IMR-90 (cell line): ENCODE measurements at regions not wholly inside any gene's neighbourhood (a gene's known extent, or its start where the extent isn't known, plus 50 kb on each side); places are given as distances from the start of the nearest gene placed in this dataset.

Experiments
- ATAC-seq: fragments of 200-7000 bp; cut with Tn5 transposase; 2 replicates; pipeline ENCODE4 v1.9.1; 2020; ENCODE audit warnings: low read depth, mild to moderate bottlenecking, moderate library complexity
- BruUV-seq: library from RNA; stranded (reverse); fragments of 400-500 nt; replicated peaks from 2 replicates; lab custom pipeline; 2021; lab: Mats Ljungman, UMichigan
- CTCF ChIA-PET: fragments of 300-600 bp; formaldehyde crosslinking; extraction: SDS; loops from one replicate; lab custom pipeline; 2021; ENCODE audit warnings: antibody characterized with exemption; lab: Yijun Ruan, JAX
- POLR2A ChIA-PET: fragments of 300-600 bp; sonication (Branson Sonifier 250); formaldehyde crosslinking; loops from one replicate; lab custom pipeline; 2022; ENCODE audit warnings: antibody characterized with exemption; ENCODE audit not compliant: unreplicated experiment; lab: Charles Lee
- DNase-seq: peaks from one replicate; pipeline ENCODE4 v3.0.0; 2013
- H2AFZ ChIP-seq: replicated peaks from 2 replicates; pipeline ENCODE3; 2013; ENCODE audit warnings: low read length, mild to moderate bottlenecking; ENCODE audit not compliant: poor library complexity
- H2AK5ac ChIP-seq: 2 replicates; pipeline ENCODE4 v1.6.1; 2013; ENCODE audit warnings: low read depth, low read length, inconsistent platforms
- H2AK9ac ChIP-seq: replicated peaks from 2 replicates; pipeline ENCODE3; 2013; ENCODE audit warnings: mild to moderate bottlenecking, low read depth, low read length, moderate library complexity; ENCODE audit not compliant: poor library complexity
- H2BK120ac ChIP-seq: 2 replicates; pipeline ENCODE4 v1.6.1; 2013; ENCODE audit warnings: low read depth, low read length, inconsistent platforms
- H2BK15ac ChIP-seq: 3 replicates; pipeline ENCODE4 v1.6.1; 2013; ENCODE audit warnings: low read depth, low read length, inconsistent platforms
- H2BK20ac ChIP-seq: 2 replicates; pipeline ENCODE4 v1.6.1; 2013; ENCODE audit warnings: low read depth, mild to moderate bottlenecking, inconsistent platforms, low read length, moderate library complexity
- H2BK5ac ChIP-seq: 2 replicates; pipeline ENCODE4 v1.6.1; 2013; ENCODE audit warnings: mild to moderate bottlenecking, low read depth, low read length, inconsistent platforms; ENCODE audit not compliant: poor library complexity, severe bottlenecking
- H3K14ac ChIP-seq: replicated peaks from 2 replicates; pipeline ENCODE4 v1.6.1; 2013; ENCODE audit warnings: low read depth, low read length, inconsistent platforms
- H3K18ac ChIP-seq: 2 replicates; pipeline ENCODE4 v1.6.1; 2013; ENCODE audit warnings: low read depth, low read length, control low read depth
- H3K23ac ChIP-seq: 2 replicates; pipeline ENCODE4 v1.6.1; 2013; ENCODE audit warnings: low read depth, low read length, inconsistent platforms
- H3K27ac ChIP-seq: 2 replicates; pipeline ENCODE4 v1.5.1; 2013; ENCODE audit warnings: mild to moderate bottlenecking, control low read depth, low read length; ENCODE audit not compliant: insufficient read depth
- H3K27me3 ChIP-seq: 2 replicates; pipeline ENCODE4 v1.6.1; 2013; ENCODE audit warnings: low read length; ENCODE audit not compliant: control insufficient read depth, insufficient read depth
- H3K36me3 ChIP-seq: 2 replicates; pipeline ENCODE4 v1.6.1; 2013; ENCODE audit warnings: low read length, mixed read lengths; ENCODE audit not compliant: control insufficient read depth, insufficient read depth
- H3K4ac ChIP-seq: 2 replicates; pipeline ENCODE4 v1.6.1; 2013; ENCODE audit warnings: low read depth, low read length, inconsistent platforms
- H3K4me1 ChIP-seq: 2 replicates; pipeline ENCODE4 v1.6.1; 2013; ENCODE audit warnings: low read length, mixed read lengths; ENCODE audit not compliant: control insufficient read depth, insufficient read depth
- H3K4me2 ChIP-seq: 2 replicates; pipeline ENCODE4 v1.6.1; 2013; ENCODE audit warnings: low read depth, mild to moderate bottlenecking, control low read depth, low read length, moderate library complexity
- H3K4me3 ChIP-seq: 2 replicates; pipeline ENCODE4 v1.5.1; 2013; ENCODE audit warnings: low read depth, mild to moderate bottlenecking, control low read depth, low read length, moderate library complexity; ENCODE audit not compliant: insufficient read depth
- H3K56ac ChIP-seq: 2 replicates; pipeline ENCODE4 v1.6.1; 2013; ENCODE audit warnings: low read length, inconsistent platforms; ENCODE audit not compliant: insufficient read depth; ENCODE audit errors: extremely low read depth
- H3K79me1 ChIP-seq, 2 experiments: 2 replicates each; pipeline ENCODE4 v1.6.1; 2013; ENCODE audit warnings: low read length in 2 of 2, inconsistent platforms in 1 of 2, low read depth in 1 of 2
- H3K9ac ChIP-seq: 2 replicates; pipeline ENCODE4 v1.6.1; 2013; ENCODE audit warnings: low read depth, low read length, control low read depth
- H3K9me1 ChIP-seq: 2 replicates; pipeline ENCODE4 v1.6.1; 2013; ENCODE audit warnings: low read length, inconsistent platforms; ENCODE audit not compliant: insufficient read depth
- H3K9me3 ChIP-seq: 2 replicates; pipeline ENCODE4 v1.6.1; 2013; ENCODE audit warnings: low read length; ENCODE audit not compliant: control insufficient read depth, insufficient read depth
- H4K20me1 ChIP-seq: 2 replicates; pipeline ENCODE4 v1.6.1; 2013; ENCODE audit warnings: low read length, inconsistent platforms; ENCODE audit not compliant: insufficient read depth
- H4K5ac ChIP-seq: 2 replicates; pipeline ENCODE4 v1.6.1; 2013; ENCODE audit warnings: mild to moderate bottlenecking, low read depth, low read length, control low read depth
- H4K8ac ChIP-seq, 2 experiments: 2 replicates each; pipeline ENCODE4 v1.6.1; 2013; ENCODE audit warnings: low read depth in 2 of 2, low read length in 2 of 2, control low read depth in 1 of 2, inconsistent platforms in 1 of 2
- H4K91ac ChIP-seq: 2 replicates; pipeline ENCODE4 v1.6.1; 2013; ENCODE audit warnings: low read depth, low read length, inconsistent platforms; ENCODE audit not compliant: insufficient read depth
- BHLHE40 ChIP-seq: fragments of 150-350 bp; IDR thresholded peaks from 2 replicates; pipeline ENCODE4 v1.6.1; 2016; ENCODE audit warnings: mild to moderate bottlenecking, low read depth, low read length
- CHD1 ChIP-seq: IDR thresholded peaks from 2 replicates; pipeline ENCODE4 v1.6.1; 2012; ENCODE audit warnings: low read depth, low read length, improper control_type of control experiment
- ELK1 ChIP-seq: fragments of 150-350 bp; IDR thresholded peaks from 2 replicates; pipeline ENCODE4 v1.6.1; 2016; ENCODE audit warnings: low read depth, mild to moderate bottlenecking, low read length, moderate library complexity, borderline replicate concordance
- FOS ChIP-seq: fragments of 150-350 bp; IDR thresholded peaks from 2 replicates; pipeline ENCODE4 v1.6.1; 2016; ENCODE audit warnings: low read depth, low read length
- MAFK ChIP-seq: IDR thresholded peaks from 2 replicates; pipeline ENCODE4 v1.6.1; 2012; ENCODE audit warnings: low read depth, low read length, improper control_type of control experiment
- MAZ ChIP-seq: IDR thresholded peaks from 2 replicates; pipeline ENCODE4 v1.6.1; 2012; ENCODE audit warnings: low read depth, mild to moderate bottlenecking, low read length, improper control_type of control experiment, moderate library complexity, borderline replicate concordance
- NFE2L2 ChIP-seq: fragments of 150-350 bp; IDR thresholded peaks from 2 replicates; pipeline ENCODE4 v1.6.1; 2016; ENCODE audit warnings: low read depth, mild to moderate bottlenecking, low read length
- POLR2A ChIP-seq: IDR thresholded peaks from 2 replicates; pipeline ENCODE4 v1.6.1; 2012; ENCODE audit warnings: mild to moderate bottlenecking, low read depth, low read length
- RAD21 ChIP-seq: IDR thresholded peaks from 2 replicates; pipeline ENCODE4 v1.6.1; 2012; ENCODE audit warnings: low read length, improper control_type of control experiment
- RCOR1 ChIP-seq: IDR thresholded peaks from 2 replicates; pipeline ENCODE4 v1.6.1; 2012; ENCODE audit warnings: mild to moderate bottlenecking, low read length, improper control_type of control experiment; ENCODE audit not compliant: insufficient replicate concordance
- SMC3 ChIP-seq: fragments of 150-350 bp; IDR thresholded peaks from 2 replicates; pipeline ENCODE4 v1.6.1; 2016; ENCODE audit warnings: low read depth, mild to moderate bottlenecking, antibody characterized with exemption, low read length, moderate library complexity
- WGBS, 2 experiments: methylation state at CpG; one replicate each; pipeline versions ENCODE4 v1.1.5 to v1.1.7; 2013; ENCODE audit warnings: missing lambda C conversion rate in 2 of 2; ENCODE audit not compliant: insufficient read length in 1 of 2; ENCODE audit errors: extremely low coverage in 2 of 2; 5-methylcytosine and 5-hydroxymethylcytosine counted together
- dilution Hi-C: fragments of 300-500 bp; cut with HindIII; formaldehyde crosslinking; loops from one replicate; pipeline ENCODE4 v1.14.3; 2018; ENCODE audit warnings: low sequenced_read_pairs; ENCODE audit not compliant: unreplicated experiment
- in situ Hi-C: fragments of 300-500 bp; cut with MboI; formaldehyde crosslinking; loops from 3 replicates; pipeline ENCODE4 v1.14.3; 2019; ENCODE audit warnings: low sequenced_read_pairs, inconsistent platforms, mixed read lengths
- intact Hi-C: fragments of 100-400 bp; cut with micrococcal nuclease; formaldehyde crosslinking; loops from 2 replicates; pipeline ENCODE4 v1.10.0; 2022
- TF ChIP-seq, protein P1 (sequence below): fragments of 150-350 bp; IDR thresholded peaks from 2 replicates; pipeline ENCODE4 v1.6.1; 2017; ENCODE audit warnings: mild to moderate bottlenecking, antibody characterized with exemption, low read length, low read depth
- TF ChIP-seq, protein P2 (sequence below): conservative IDR thresholded peaks from 2 replicates; pipeline ENCODE4 v1.5.1; 2012; ENCODE audit warnings: mild to moderate bottlenecking, low read depth, low read length, improper control_type of control experiment

DNA sequence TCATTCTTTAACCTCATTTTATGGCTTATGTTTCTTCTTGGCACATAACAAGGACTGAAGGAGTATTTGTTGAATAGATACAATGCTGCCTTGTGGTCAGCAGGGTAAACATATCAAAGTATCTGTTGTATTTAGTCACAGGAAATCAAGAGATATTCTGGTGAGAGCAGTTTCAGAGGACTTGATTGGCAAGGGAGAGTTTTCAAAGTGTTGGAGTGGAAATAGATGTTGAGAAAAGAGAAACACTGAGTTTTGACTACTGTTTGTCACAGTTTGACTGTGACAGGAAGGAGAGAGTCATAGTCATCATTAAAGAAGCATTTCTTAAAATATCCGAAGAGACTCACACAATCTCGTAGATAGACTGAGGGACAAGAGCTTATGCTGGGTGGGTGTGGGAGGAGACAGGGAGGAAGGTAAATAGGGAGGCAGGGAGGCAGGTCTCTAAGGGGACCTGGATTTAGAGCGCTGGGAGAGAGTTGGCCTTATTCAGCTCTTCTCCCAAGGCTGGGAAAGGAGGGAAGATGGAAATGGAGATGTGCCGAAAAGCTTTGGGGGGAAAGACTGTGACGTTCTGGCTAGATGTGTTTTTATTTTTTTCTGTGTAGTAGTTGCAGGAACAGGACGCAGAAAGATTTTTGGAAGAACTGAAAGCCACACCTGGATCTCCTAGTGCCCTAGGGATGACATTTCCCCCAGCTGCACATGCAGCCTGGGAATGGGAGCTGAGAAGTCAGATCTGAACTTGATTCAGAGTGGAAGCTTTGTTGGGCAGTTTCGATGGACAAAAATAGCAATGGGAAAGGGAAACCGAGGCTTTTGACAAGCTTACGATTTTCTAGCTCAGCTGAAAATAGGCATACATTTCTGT, 65.0 kb upstream of the IFNGR1 start (continued):
- TF ChIP-seq, protein P1, sequence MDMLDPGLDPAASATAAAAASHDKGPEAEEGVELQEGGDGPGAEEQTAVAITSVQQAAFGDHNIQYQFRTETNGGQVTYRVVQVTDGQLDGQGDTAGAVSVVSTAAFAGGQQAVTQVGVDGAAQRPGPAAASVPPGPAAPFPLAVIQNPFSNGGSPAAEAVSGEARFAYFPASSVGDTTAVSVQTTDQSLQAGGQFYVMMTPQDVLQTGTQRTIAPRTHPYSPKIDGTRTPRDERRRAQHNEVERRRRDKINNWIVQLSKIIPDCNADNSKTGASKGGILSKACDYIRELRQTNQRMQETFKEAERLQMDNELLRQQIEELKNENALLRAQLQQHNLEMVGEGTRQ: no peak

DNA sequence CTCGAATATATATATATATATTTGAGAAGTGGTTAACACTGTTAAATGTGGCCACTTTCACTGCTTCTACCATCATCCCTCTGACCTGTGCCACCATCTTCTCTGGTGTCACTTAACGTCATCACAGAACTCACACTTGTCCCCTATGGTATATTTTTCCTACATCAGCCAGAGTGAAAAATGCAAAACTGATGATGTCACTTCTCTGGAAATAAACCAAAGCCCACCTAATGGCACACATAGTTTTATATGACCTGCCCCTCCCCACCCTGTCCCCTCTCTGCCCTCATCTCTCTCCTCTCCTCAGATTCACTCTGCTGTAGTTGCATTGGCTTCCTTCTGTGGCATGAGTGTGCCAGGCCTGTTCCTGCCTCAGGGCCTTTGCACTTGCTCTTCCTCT, 63.9 kb upstream of the IFNGR1 start:
- intact Hi-C loops: no loop called here
- ChIA-PET POLR2A (no interaction called here), CTCF (no interaction called here)
- H2AK9ac ChIP-seq: no peak overlapping the region
- no peak overlapping the region for H3K4ac ChIP-seq
- H3K36me3 ChIP-seq: no peaks in the 10 kb centered on the region
- no peak overlapping the region for H3K23ac ChIP-seq
- no peak overlapping the region for H2AK5ac ChIP-seq
- WGBS, 2 experiments: no CpG with 5 or more reads among the region's 2 CpGs
- H4K8ac ChIP-seq: no peak overlapping the region
- H3K9me1 ChIP-seq: no peaks in the 10 kb centered on the region
- DNase-seq (no peak), ATAC-seq (no peak)
- no peak overlapping the region for H3K27ac ChIP-seq
- H3K56ac ChIP-seq: no peak overlapping the region
- no peaks in the 10 kb centered on the region for H4K20me1 ChIP-seq
- no peak overlapping the region for H3K4me2 ChIP-seq
- dilution Hi-C loops: no loop called here
- no peak overlapping the region for H4K5ac ChIP-seq
- no peaks in the 10 kb centered on the region; the same call in 1 of the 2 replicates for H3K27me3 ChIP-seq
- no peak overlapping the region for H3K18ac ChIP-seq
- H2BK5ac ChIP-seq: no peak overlapping the region
- no peaks in the 10 kb centered on the region for H3K79me1 ChIP-seq
- H3K4me1 ChIP-seq: no peaks in the 10 kb centered on the region
- H2BK20ac ChIP-seq: no peak overlapping the region
- H3K14ac ChIP-seq: no peak overlapping the region
- peaks cover 2% of the 10 kb centered on the region; the same call in 1 of the 2 replicates for H3K9me3 ChIP-seq
- H3K4me3 ChIP-seq: no peak overlapping the region
- H2BK15ac ChIP-seq: no peak overlapping the region
- BruUV-seq: no TSS peak
- H3K9ac ChIP-seq: no peak overlapping the region
- no peak overlapping the region for H2AFZ ChIP-seq
- in situ Hi-C loops: no loop called here
- no peak overlapping the region for H2BK120ac ChIP-seq
- no peak overlapping the region for H4K91ac ChIP-seq
- TF ChIP-seq MAFK: no peak
- TF ChIP-seq ELK1: no peak
- TF ChIP-seq POLR2A: no peak
- no peak for TF ChIP-seq FOS
- TF ChIP-seq, protein P2, sequence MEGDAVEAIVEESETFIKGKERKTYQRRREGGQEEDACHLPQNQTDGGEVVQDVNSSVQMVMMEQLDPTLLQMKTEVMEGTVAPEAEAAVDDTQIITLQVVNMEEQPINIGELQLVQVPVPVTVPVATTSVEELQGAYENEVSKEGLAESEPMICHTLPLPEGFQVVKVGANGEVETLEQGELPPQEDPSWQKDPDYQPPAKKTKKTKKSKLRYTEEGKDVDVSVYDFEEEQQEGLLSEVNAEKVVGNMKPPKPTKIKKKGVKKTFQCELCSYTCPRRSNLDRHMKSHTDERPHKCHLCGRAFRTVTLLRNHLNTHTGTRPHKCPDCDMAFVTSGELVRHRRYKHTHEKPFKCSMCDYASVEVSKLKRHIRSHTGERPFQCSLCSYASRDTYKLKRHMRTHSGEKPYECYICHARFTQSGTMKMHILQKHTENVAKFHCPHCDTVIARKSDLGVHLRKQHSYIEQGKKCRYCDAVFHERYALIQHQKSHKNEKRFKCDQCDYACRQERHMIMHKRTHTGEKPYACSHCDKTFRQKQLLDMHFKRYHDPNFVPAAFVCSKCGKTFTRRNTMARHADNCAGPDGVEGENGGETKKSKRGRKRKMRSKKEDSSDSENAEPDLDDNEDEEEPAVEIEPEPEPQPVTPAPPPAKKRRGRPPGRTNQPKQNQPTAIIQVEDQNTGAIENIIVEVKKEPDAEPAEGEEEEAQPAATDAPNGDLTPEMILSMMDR: no peak
- no peak for TF ChIP-seq RCOR1
- no peak for TF ChIP-seq BHLHE40
- TF ChIP-seq CHD1: no peak
- TF ChIP-seq MAZ: no peak
- TF ChIP-seq RAD21: no peak
- no peak for TF ChIP-seq NFE2L2
- no peak for TF ChIP-seq SMC3
